ENCODE measurements at regions not wholly inside any gene's neighbourhood (a gene's known extent, or its start where the extent isn't known, plus 50 kb on each side); places are given as distances from the start of the nearest gene placed in this dataset.

GRCh38 chr5:173530547-173530946 is 85.9 kb downstream of the BOD1 start:
- Histone ChIP-seq H3K4me1 (peaks cover 8% of the 10 kb centered on the region), H3K4me2 (ENCODE audit: low read length) (no peak overlapping the region), H3K27ac (no peak overlapping the region), H3K27me3 (ENCODE audit: control insufficient read depth, insufficient read depth, low read length) (no peaks in the 10 kb centered on the region), H3K9ac (no peak overlapping the region), H3K36me3 (ENCODE audit: control insufficient read depth, insufficient read depth, low read length) (no peaks in the 10 kb centered on the region), H3K9me3 (ENCODE audit: control insufficient read depth, low read length) (no peaks in the 10 kb centered on the region), H3K79me2 (no peaks in the 10 kb centered on the region), H2AFZ (no peak overlapping the region), H3K4me3 (ENCODE audit: low read depth, low read length) (no peak overlapping the region)
- TF ChIP-seq, protein P1, sequence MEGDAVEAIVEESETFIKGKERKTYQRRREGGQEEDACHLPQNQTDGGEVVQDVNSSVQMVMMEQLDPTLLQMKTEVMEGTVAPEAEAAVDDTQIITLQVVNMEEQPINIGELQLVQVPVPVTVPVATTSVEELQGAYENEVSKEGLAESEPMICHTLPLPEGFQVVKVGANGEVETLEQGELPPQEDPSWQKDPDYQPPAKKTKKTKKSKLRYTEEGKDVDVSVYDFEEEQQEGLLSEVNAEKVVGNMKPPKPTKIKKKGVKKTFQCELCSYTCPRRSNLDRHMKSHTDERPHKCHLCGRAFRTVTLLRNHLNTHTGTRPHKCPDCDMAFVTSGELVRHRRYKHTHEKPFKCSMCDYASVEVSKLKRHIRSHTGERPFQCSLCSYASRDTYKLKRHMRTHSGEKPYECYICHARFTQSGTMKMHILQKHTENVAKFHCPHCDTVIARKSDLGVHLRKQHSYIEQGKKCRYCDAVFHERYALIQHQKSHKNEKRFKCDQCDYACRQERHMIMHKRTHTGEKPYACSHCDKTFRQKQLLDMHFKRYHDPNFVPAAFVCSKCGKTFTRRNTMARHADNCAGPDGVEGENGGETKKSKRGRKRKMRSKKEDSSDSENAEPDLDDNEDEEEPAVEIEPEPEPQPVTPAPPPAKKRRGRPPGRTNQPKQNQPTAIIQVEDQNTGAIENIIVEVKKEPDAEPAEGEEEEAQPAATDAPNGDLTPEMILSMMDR (IDR thresholded peaks at IDR 0.05), result no peak

DNA sequence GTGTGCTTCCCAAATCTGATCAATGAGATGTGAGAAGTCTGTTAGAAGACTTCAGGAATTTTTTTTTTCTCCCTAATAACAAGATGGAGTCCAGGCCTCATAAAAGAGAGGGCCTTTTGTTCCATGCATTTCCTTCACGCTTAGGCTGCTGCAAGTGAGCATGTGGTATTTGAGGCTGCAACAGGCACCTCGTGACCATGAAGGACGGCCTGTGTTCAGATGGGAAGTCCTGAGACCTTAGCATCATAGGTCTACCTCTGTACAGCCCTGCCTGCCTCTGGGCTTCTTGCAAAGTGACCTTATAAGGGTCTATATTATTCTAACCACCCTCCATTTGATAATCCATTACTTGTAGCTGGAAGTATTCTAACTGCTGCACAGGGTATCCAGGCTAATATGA is 86.6 kb downstream of the BOD1 start:
- Histone ChIP-seq H3K36me3 (ENCODE audit: control insufficient read depth, insufficient read depth, low read length) (no peaks in the 10 kb centered on the region), H3K27ac (no peak overlapping the region), H3K9ac (no peak overlapping the region), H3K79me2 (no peaks in the 10 kb centered on the region), H3K9me3 (ENCODE audit: control insufficient read depth, low read length) (no peaks in the 10 kb centered on the region), H2AFZ (peak overlapping the region; percentile 54), H3K27me3 (ENCODE audit: control insufficient read depth, insufficient read depth, low read length) (no peaks in the 10 kb centered on the region), H3K4me3 (ENCODE audit: low read depth, low read length) (no peak overlapping the region), H3K4me1 (peaks cover 8% of the 10 kb centered on the region), H3K4me2 (ENCODE audit: low read length) (peak overlapping the region; percentile 33)
- TF ChIP-seq, protein P1 (IDR thresholded peaks at IDR 0.05), result no peak

DNA sequence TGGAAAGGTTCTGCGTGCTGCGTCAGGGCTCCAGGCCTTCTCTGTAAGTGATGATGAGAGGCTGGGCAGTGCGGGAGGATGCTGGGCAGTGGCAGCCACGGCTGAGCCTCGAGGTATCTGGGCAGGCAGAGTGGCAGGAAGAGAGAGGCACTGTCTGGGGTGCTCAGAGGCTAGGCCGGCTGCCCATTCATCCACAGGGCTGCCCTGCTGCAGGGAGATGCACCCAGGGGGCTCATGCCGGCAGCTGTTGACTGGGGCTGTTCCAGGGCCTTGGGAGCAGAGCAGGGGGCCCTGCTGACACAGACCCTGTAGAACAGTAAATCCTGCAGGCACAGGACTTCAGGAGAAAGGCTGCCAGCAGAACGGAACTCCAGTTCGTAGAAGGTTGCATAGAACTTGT is 88.8 kb downstream of the BOD1 start:
- H3K4me1 ChIP-seq, result peaks cover 8% of the 10 kb centered on the region
- no peak overlapping the region for H3K4me3 ChIP-seq (ENCODE audit: low read depth, low read length)
- H3K27ac ChIP-seq, result no peak overlapping the region
- no peaks in the 10 kb centered on the region for H3K27me3 ChIP-seq (ENCODE audit: control insufficient read depth, insufficient read depth, low read length)
- H3K9me3 ChIP-seq (ENCODE audit: control insufficient read depth, low read length), result no peaks in the 10 kb centered on the region
- H3K79me2 ChIP-seq, result no peaks in the 10 kb centered on the region
- no peak overlapping the region for H3K4me2 ChIP-seq (ENCODE audit: low read length)
- no peak overlapping the region for H2AFZ ChIP-seq
- TF ChIP-seq, protein P1 (IDR thresholded peaks at IDR 0.05), result no peak
- H3K36me3 ChIP-seq (ENCODE audit: control insufficient read depth, insufficient read depth, low read length), result no peaks in the 10 kb centered on the region
- H3K9ac ChIP-seq, result no peak overlapping the region

- Histone ChIP-seq H3K4me3 (ENCODE audit: low read depth, low read length) (no peak overlapping the region), H3K9me3 (ENCODE audit: control insufficient read depth, low read length) (no peaks in the 10 kb centered on the region), H3K4me1 (no peaks in the 10 kb centered on the region), H2AFZ (no peak overlapping the region), H3K79me2 (no peaks in the 10 kb centered on the region), H3K27me3 (ENCODE audit: control insufficient read depth, insufficient read depth, low read length) (no peaks in the 10 kb centered on the region), H3K4me2 (ENCODE audit: low read length) (no peak overlapping the region), H3K36me3 (ENCODE audit: control insufficient read depth, insufficient read depth, low read length) (no peaks in the 10 kb centered on the region), H3K27ac (no peak overlapping the region), H3K9ac (no peak overlapping the region)
- TF ChIP-seq, protein P1 (IDR thresholded peaks at IDR 0.05), result no peak
These were observed 92.3 kb downstream of the BOD1 start for GRCh38 chr5:173524136-173524535.

DNA sequence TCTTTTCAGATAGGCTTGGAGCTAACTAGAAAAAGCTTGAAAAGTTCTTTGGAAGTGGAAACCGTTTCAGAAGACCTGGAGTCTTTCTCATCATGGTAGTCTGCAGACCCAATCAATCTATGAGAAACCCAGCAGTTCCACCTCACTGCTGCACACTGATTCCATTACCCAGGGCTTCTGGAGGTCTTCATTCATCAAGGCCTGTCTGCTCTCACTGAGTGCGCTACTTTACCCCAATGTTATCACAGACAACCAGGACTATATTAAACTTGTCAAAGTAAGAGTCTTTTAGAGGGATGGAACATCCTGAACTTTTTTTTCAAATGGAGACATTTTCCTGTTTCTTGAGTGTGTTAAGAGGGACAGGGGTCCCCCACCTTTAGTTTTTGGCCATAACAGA is 93.1 kb downstream of the BOD1 start:
- Histone ChIP-seq H3K9ac (no peak overlapping the region), H3K9me3 (ENCODE audit: control insufficient read depth, low read length) (no peaks in the 10 kb centered on the region), H2AFZ (no peak overlapping the region), H3K79me2 (no peaks in the 10 kb centered on the region), H3K36me3 (ENCODE audit: control insufficient read depth, insufficient read depth, low read length) (no peaks in the 10 kb centered on the region), H3K4me1 (no peaks in the 10 kb centered on the region), H3K4me2 (ENCODE audit: low read length) (no peak overlapping the region), H3K4me3 (ENCODE audit: low read depth, low read length) (no peak overlapping the region), H3K27ac (no peak overlapping the region), H3K27me3 (ENCODE audit: control insufficient read depth, insufficient read depth, low read length) (no peaks in the 10 kb centered on the region)
- TF ChIP-seq, protein P1 (IDR thresholded peaks at IDR 0.05), result no peak
